GM12891 (cell line): ENCODE measurements at regions not wholly inside any gene's neighbourhood (a gene's known extent, or its start where the extent isn't known, plus 50 kb on each side); places are given as distances from the start of the nearest gene placed in this dataset.

ENCODE experiments used
- POLR2A ChIP-seq: IDR thresholded peaks from 2 replicates; pipeline ENCODE4 v1.6.1; 2011; ENCODE audit warnings: low read depth, low read length, control low read depth
- POLR2AphosphoS5 ChIP-seq: IDR thresholded peaks from 2 replicates; pipeline ENCODE4 v1.6.1; 2011; ENCODE audit warnings: low read depth, low read length, control low read depth
- SPI1 ChIP-seq: IDR thresholded peaks from 2 replicates; pipeline ENCODE4 v1.6.1; 2011; ENCODE audit warnings: low read depth, low read length, control low read depth
- TAF1 ChIP-seq: IDR thresholded peaks from 2 replicates; pipeline ENCODE4 v1.6.1; 2011; ENCODE audit warnings: low read depth, low read length, control low read depth

- no peak for TF ChIP-seq TAF1
- TF ChIP-seq POLR2AphosphoS5, result no peak
- TF ChIP-seq POLR2A, result no peak
- no peak for TF ChIP-seq SPI1
Observed at GRCh38 chr6:140029551-140029950, 655.1 kb upstream of the CITED2 start.
